A673 (cell line): ENCODE measurements at regions not wholly inside any gene's neighbourhood (a gene's known extent, or its start where the extent isn't known, plus 50 kb on each side); places are given as distances from the start of the nearest gene placed in this dataset.

Experiments
- BruUV-seq: library from RNA; stranded (reverse); fragments of 400-500 nt; replicated peaks from 2 replicates; lab custom pipeline; 2021; lab: Mats Ljungman, UMichigan
- CTCF ChIA-PET: fragments of 300-600 bp; sonication (Branson Sonifier 250); formaldehyde crosslinking; loops from one replicate; lab custom pipeline; 2022; ENCODE audit warnings: antibody characterized with exemption; lab: Charles Lee
- POLR2A ChIA-PET: fragments of 300-600 bp; sonication (Branson Sonifier 250); formaldehyde crosslinking; loops from one replicate; lab custom pipeline; 2022; ENCODE audit warnings: antibody characterized with exemption; ENCODE audit not compliant: low non-redundant PET; lab: Charles Lee
- DNase-seq: peaks from one replicate; pipeline ENCODE4 v3.0.0-alpha.2; 2015; ENCODE audit warnings: low spot score
- H3K27ac ChIP-seq: fragments of 200-600 bp; sonication (generic); 2 replicates; pipeline ENCODE4 v1.5.1; 2016; ENCODE audit warnings: mixed run types, low read depth, mild to moderate bottlenecking, mixed read lengths, antibody characterized with exemption, low read length; ENCODE audit not compliant: poor library complexity, severe bottlenecking
- H3K27me3 ChIP-seq: fragments of 200-600 bp; sonication (generic); replicated peaks from 2 replicates; pipeline ENCODE4 v1.6.1; 2017; ENCODE audit warnings: mixed run types, low read depth, mild to moderate bottlenecking, mixed read lengths, antibody characterized with exemption, low read length; ENCODE audit not compliant: insufficient read depth, poor library complexity
- H3K36me3 ChIP-seq: fragments of 200-600 bp; sonication (generic); 2 replicates; pipeline ENCODE4 v1.6.1; 2016; ENCODE audit warnings: mixed run types, mild to moderate bottlenecking, mixed read lengths, antibody characterized with exemption, low read length; ENCODE audit not compliant: insufficient read depth, poor library complexity, severe bottlenecking
- H3K4me1 ChIP-seq: fragments of 200-600 bp; sonication (generic); 2 replicates; pipeline ENCODE4 v1.6.1; 2017; ENCODE audit warnings: mixed run types, mild to moderate bottlenecking, mixed read lengths, antibody characterized with exemption, low read length; ENCODE audit not compliant: insufficient read depth, poor library complexity, severe bottlenecking
- H3K4me3 ChIP-seq: fragments of 200-600 bp; sonication (generic); 2 replicates; pipeline ENCODE4 v1.5.1; 2016; ENCODE audit warnings: low read depth, mixed run types, mild to moderate bottlenecking, mixed read lengths, low read length; ENCODE audit not compliant: poor library complexity, severe bottlenecking
- H3K9me3 ChIP-seq: fragments of 200-600 bp; sonication (generic); 2 replicates; pipeline ENCODE4 v1.6.1; 2016; ENCODE audit warnings: mixed run types, low read depth, mild to moderate bottlenecking, mixed read lengths, antibody characterized with exemption, low read length; ENCODE audit not compliant: poor library complexity, severe bottlenecking
- EZH2 ChIP-seq: fragments of 200-600 bp; sonication (generic); IDR thresholded peaks from 2 replicates; pipeline ENCODE4 v1.6.1; 2017; ENCODE audit warnings: borderline replicate concordance, low read depth, mild to moderate bottlenecking, mixed read lengths, antibody characterized with exemption, low read length; ENCODE audit not compliant: poor library complexity, severe bottlenecking
- intact Hi-C: fragments of 100-400 bp; cut with micrococcal nuclease; formaldehyde crosslinking; loops from one replicate; pipeline ENCODE4 v1.10.0; 2022; ENCODE audit not compliant: unreplicated experiment
- TF ChIP-seq, protein P1 (sequence below): fragments of 300-800, 200-600 bp; sonication (generic); conservative IDR thresholded peaks from 2 replicates; pipeline ENCODE4 v1.5.1; 2017; ENCODE audit warnings: low read depth, mild to moderate bottlenecking, antibody characterized with exemption, low read length, moderate library complexity, mixed read lengths

DNA sequence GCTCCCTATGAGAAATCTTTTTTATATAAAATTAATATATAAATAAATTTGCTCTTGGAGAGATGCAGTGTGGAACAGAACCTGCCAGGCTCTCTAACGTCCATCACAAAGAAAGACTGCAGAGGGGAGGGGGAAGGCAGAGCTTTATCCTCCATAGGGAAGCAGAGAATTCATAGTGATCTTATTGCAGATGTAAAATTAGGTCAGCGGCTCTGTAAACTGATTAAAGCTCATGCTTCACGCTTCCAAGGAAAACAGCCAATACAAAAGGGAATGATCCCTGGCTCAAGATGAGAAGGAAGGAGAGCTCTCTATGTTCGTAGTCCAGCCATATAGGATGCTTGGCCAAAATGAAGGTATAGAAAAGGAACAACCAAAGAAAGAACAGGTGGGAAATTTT is 532.3 kb upstream of the PSMD7 start:
- no peaks in the 10 kb centered on the region for H3K9me3 ChIP-seq
- H3K36me3 ChIP-seq, result no peaks in the 10 kb centered on the region
- no peak overlapping the region for H3K27ac ChIP-seq
- no peak for DNase-seq
- H3K27me3 ChIP-seq, result peaks cover 11% of the 10 kb centered on the region
- CTCF ChIA-PET, result no interaction called here
- no peaks in the 10 kb centered on the region for H3K4me1 ChIP-seq
- TF ChIP-seq, protein P1, sequence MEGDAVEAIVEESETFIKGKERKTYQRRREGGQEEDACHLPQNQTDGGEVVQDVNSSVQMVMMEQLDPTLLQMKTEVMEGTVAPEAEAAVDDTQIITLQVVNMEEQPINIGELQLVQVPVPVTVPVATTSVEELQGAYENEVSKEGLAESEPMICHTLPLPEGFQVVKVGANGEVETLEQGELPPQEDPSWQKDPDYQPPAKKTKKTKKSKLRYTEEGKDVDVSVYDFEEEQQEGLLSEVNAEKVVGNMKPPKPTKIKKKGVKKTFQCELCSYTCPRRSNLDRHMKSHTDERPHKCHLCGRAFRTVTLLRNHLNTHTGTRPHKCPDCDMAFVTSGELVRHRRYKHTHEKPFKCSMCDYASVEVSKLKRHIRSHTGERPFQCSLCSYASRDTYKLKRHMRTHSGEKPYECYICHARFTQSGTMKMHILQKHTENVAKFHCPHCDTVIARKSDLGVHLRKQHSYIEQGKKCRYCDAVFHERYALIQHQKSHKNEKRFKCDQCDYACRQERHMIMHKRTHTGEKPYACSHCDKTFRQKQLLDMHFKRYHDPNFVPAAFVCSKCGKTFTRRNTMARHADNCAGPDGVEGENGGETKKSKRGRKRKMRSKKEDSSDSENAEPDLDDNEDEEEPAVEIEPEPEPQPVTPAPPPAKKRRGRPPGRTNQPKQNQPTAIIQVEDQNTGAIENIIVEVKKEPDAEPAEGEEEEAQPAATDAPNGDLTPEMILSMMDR, result no peak
- no peak for TF ChIP-seq EZH2
- BruUV-seq, result no TSS peak
- no peak overlapping the region for H3K4me3 ChIP-seq
- POLR2A ChIA-PET, result no interaction called here
- intact Hi-C loops, result no loop called here

DNA sequence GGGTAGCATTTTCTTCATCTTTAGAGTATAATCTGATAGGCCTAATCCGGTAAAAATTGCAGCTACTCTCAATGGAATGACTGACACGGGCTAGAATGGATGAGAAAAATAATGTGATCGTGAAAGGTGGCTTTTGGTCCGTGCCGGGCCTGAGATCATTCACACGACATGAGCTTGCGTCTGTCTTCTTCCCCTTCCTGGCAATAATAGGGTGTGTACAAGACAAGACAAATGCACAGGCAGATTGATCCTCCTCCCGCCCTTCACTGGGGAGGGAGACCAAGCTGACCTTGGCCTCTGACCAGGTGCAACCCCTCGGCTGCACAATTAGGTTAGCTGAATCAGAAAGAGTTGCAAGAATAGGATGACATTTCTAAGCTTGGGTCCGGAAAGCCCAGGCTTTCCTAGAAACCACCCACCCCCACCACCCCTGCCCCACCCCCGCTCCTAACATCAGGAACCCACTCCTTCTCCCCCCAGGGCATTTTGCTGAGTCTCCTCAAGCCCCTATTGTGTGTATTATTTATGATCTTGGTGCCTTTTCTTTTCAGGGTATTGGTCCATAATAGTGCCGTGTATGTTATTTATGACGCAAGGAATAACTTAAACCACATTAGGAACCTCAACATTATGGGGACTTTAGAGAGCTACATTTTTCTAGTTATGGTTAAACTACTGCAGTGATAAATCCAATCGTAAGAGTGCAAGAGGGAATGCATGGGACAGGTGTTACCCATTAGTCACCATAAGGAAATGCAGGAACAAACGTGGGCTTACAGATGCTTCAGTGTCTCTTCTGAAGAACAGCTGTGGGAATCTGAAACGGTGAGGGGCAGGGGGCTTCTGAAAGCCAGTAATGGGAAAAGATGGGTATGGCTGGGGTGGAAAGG is 540.1 kb upstream of the PSMD7 start:
- intact Hi-C loops, result no loop called here
- Histone ChIP-seq H3K27ac (no peak overlapping the region), H3K4me1 (no peaks in the 10 kb centered on the region), H3K9me3 (no peaks in the 10 kb centered on the region), H3K36me3 (no peaks in the 10 kb centered on the region), H3K27me3 (peaks cover 21% of the 10 kb centered on the region), H3K4me3 (no peak overlapping the region)
- no peak for TF ChIP-seq EZH2
- TF ChIP-seq, protein P1, result no peak
- BruUV-seq, result no TSS peak
- ChIA-PET CTCF (no interaction called here), POLR2A (no interaction called here)
- no peak for DNase-seq

DNA sequence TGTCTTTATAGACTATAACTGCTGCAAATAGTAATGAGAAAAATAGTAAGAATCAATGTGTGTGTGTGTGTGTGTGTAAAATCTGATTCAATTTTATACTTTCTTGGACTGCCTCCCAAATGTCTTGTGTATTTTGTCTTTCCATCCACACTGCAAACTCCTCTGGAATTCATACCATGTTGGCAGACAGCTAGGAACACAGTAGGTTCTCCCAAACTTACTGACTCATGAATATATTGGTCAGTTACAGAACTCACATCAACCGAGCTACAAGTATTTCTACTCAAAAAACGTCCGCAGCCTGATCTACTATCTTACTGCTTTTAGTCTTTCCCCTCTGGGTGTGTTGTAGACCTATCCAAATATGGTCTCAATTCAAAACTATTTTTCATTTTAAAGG is 542.7 kb upstream of the PSMD7 start:
- no peak overlapping the region for H3K4me3 ChIP-seq
- no peaks in the 10 kb centered on the region for H3K36me3 ChIP-seq
- no peaks in the 10 kb centered on the region for H3K4me1 ChIP-seq
- H3K27ac ChIP-seq, result no peak overlapping the region
- TF ChIP-seq, protein P1, result no peak
- no peak for TF ChIP-seq EZH2
- H3K27me3 ChIP-seq, result peaks cover 28% of the 10 kb centered on the region
- DNase-seq, result no peak
- intact Hi-C loops, result no loop called here
- no TSS peak for BruUV-seq
- H3K9me3 ChIP-seq, result no peaks in the 10 kb centered on the region
- CTCF ChIA-PET, result no interaction called here
- POLR2A ChIA-PET, result no interaction called here
